ENCODE measurements at regions not wholly inside any gene's neighbourhood (a gene's known extent, or its start where the extent isn't known, plus 50 kb on each side); places are given as distances from the start of the nearest gene placed in this dataset.

GRCh38 chr10:62866941-62867340 is 50.8 kb upstream of the EGR2 start:
- intact Hi-C loops (cut with DNase I) = no loop called here
- H3K27ac ChIP-seq = no peak overlapping the region
- no peak overlapping the region for H3K4me3 ChIP-seq
- no peak for DNase-seq
- no peaks in the 10 kb centered on the region for H3K36me3 ChIP-seq
- H3K27me3 ChIP-seq = no peaks in the 10 kb centered on the region
- no peaks in the 10 kb centered on the region for H3K9me3 ChIP-seq
- no peaks in the 10 kb centered on the region for H3K4me1 ChIP-seq
- H3K9ac ChIP-seq (ENCODE audit: low read depth in 2 of 2, low read length in 2 of 2) = no peak overlapping the region
- TF ChIP-seq CTCF (IDR thresholded peaks at IDR 0.05) = no peak

DNA sequence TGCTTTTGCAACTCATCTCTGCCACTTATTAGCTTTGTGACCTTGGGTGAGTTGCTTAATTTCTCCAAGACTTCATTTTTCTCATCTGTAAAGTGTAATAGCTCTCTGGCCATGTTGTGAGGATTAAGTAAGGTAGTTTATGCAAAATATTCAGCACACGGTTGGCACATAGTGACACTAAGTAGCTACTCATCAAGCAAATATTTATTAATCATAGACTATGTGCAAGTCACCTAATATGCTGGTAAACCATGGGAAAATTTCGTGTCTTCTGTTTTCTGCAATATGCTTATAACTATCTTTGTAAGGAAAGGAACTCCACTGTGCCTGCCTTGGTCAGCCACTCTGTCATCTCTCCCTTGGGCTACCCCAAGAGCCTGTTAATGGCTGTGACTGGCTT is 50.3 kb upstream of the EGR2 start:
- Histone ChIP-seq H3K9ac (ENCODE audit: low read depth in 2 of 2, low read length in 2 of 2) (no peak overlapping the region), H3K36me3 (no peaks in the 10 kb centered on the region), H3K4me1 (no peaks in the 10 kb centered on the region), H3K9me3 (no peaks in the 10 kb centered on the region), H3K27me3 (no peaks in the 10 kb centered on the region), H3K4me3 (no peak overlapping the region), H3K27ac (no peak overlapping the region)
- no peak for TF ChIP-seq CTCF (IDR thresholded peaks at IDR 0.05)
- intact Hi-C loops (cut with DNase I) = no loop called here
- DNase-seq = no peak

Measured in colonic mucosa (tissue), 4 donors.